PC-9 (cell line): ENCODE measurements at regions not wholly inside any gene's neighbourhood (a gene's known extent, or its start where the extent isn't known, plus 50 kb on each side); places are given as distances from the start of the nearest gene placed in this dataset.
"Not testable (repeated sequence)": the region's sequence is repeated elsewhere in the genome, so short reads cannot be mapped to it uniquely, and the experiment has no call there.

Experiments used
- BruUV-seq: library from RNA; stranded (reverse); fragments of 400-500 nt; replicated peaks from 2 replicates; lab custom pipeline; 2021; lab: Mats Ljungman, UMichigan
- CTCF ChIA-PET: fragments of 300-600 bp; sonication (Branson Sonifier 250); formaldehyde crosslinking; loops from one replicate; lab custom pipeline; 2022; ENCODE audit warnings: antibody characterized with exemption; lab: Charles Lee
- POLR2A ChIA-PET: fragments of 300-600 bp; sonication (Branson Sonifier 250); formaldehyde crosslinking; loops from one replicate; lab custom pipeline; 2022; ENCODE audit warnings: antibody characterized with exemption; ENCODE audit not compliant: unreplicated experiment; lab: Charles Lee
- DNase-seq, 2 experiments: peaks; one replicate each; pipeline versions ENCODE4 v3.0.0 to v3.0.0-alpha.2; 2015 to 2022; ENCODE audit warnings: mixed read lengths in 1 of 2
- H2AFZ ChIP-seq: fragments of 200-600 bp; sonication (generic); 2 replicates; pipeline ENCODE4 v1.8.1; 2017; ENCODE audit warnings: antibody characterized with exemption
- H3F3A ChIP-seq: fragments of 200-600 bp; sonication (generic); 2 replicates; pipeline ENCODE4 v1.8.1; 2017; ENCODE audit warnings: antibody characterized with exemption, mild to moderate bottlenecking, low read depth; ENCODE audit not compliant: insufficient read depth
- H3K27ac ChIP-seq: fragments of 200-600 bp; sonication (generic); 2 replicates; pipeline ENCODE4 v1.6.1; 2016; ENCODE audit warnings: mixed run types
- H3K27me3 ChIP-seq: fragments of 200-600 bp; sonication (generic); 2 replicates; pipeline ENCODE4 v1.6.1; 2016; ENCODE audit warnings: low read depth, mixed run types; ENCODE audit not compliant: insufficient read depth
- H3K36me3 ChIP-seq: fragments of 200-600 bp; sonication (generic); 2 replicates; pipeline ENCODE4 v1.6.1; 2016; ENCODE audit warnings: low read depth, mixed run types
- H3K4me1 ChIP-seq: fragments of 200-600 bp; sonication (generic); replicated peaks from 2 replicates; pipeline ENCODE4 v1.6.1; 2016; ENCODE audit warnings: mixed run types; ENCODE audit not compliant: insufficient read depth
- H3K4me2 ChIP-seq: fragments of 200-600 bp; sonication (generic); 2 replicates; pipeline ENCODE4 v1.6.1; 2017; ENCODE audit warnings: mixed run types
- H3K4me3 ChIP-seq: fragments of 200-600 bp; sonication (generic); 2 replicates; pipeline ENCODE4 v1.6.1; 2016; ENCODE audit warnings: mixed run types
- H3K79me2 ChIP-seq: fragments of 200-600 bp; sonication (generic); 2 replicates; pipeline ENCODE4 v1.6.1; 2017; ENCODE audit warnings: low read depth, mixed run types
- H3K9me2 ChIP-seq: fragments of 200-600 bp; sonication (generic); 2 replicates; pipeline ENCODE4 v1.8.1; 2017; ENCODE audit warnings: mild to moderate bottlenecking; ENCODE audit not compliant: insufficient read depth
- H3K9me3 ChIP-seq: fragments of 200-600 bp; sonication (generic); 2 replicates; pipeline ENCODE4 v1.8.1; 2016; ENCODE audit warnings: low read depth; ENCODE audit not compliant: insufficient read depth
- H4K20me1 ChIP-seq: fragments of 200-600 bp; sonication (generic); 2 replicates; pipeline ENCODE4 v1.8.1; 2017; ENCODE audit not compliant: insufficient read depth
- CTCF ChIP-seq: fragments of 200-600 bp; sonication (generic); conservative IDR thresholded peaks from 2 replicates; pipeline ENCODE4 v1.6.1; 2017; ENCODE audit warnings: mixed run types, antibody characterized with exemption, mild to moderate bottlenecking, moderate library complexity
- EZH2 ChIP-seq: fragments of 200-600 bp; sonication (generic); IDR thresholded peaks from 2 replicates; pipeline ENCODE4 v1.8.0; 2017; ENCODE audit warnings: antibody characterized with exemption, low read depth
- intact Hi-C: fragments of 100-400 bp; cut with micrococcal nuclease; formaldehyde crosslinking; loops from one replicate; pipeline ENCODE4 v1.10.0; 2022; ENCODE audit not compliant: unreplicated experiment

- Histone ChIP-seq H3K36me3 (no peaks in the 10 kb centered on the region), H3K4me2 (no peak overlapping the region), H3K9me2 (no peaks in the 10 kb centered on the region), H3K4me1 (no peaks in the 10 kb centered on the region), H3K27me3 (no peaks in the 10 kb centered on the region), H2AFZ (0 out of 2 replicates have a peak overlapping the region, but pooled peaks have one; percentile 8), H3K9me3 (no peaks in the 10 kb centered on the region; the same call in 1 of the 2 replicates), H3K4me3 (no peak overlapping the region), H4K20me1 (no peaks in the 10 kb centered on the region), H3F3A (no peaks in the 10 kb centered on the region), H3K79me2 (no peaks in the 10 kb centered on the region), H3K27ac (no peak overlapping the region)
- ChIA-PET CTCF (no interaction called here), POLR2A (no interaction called here)
- DNase-seq = no peak
- intact Hi-C loops = no loop called here
- no TSS peak for BruUV-seq
- TF ChIP-seq EZH2 (no peak), CTCF (no peak)
Measured at GRCh38 chr3:106305882-106306435, 437.1 kb upstream of the CBLB start.

GRCh38 chr3:106309274-106309673, 440.5 kb upstream of the CBLB start:
- no TSS peak for BruUV-seq
- H2AFZ ChIP-seq = no peak overlapping the region
- POLR2A ChIA-PET = interaction anchor here (0.7 kb wide), 1 partner anchor 675 kb away, joined by 16 read pairs; no protein-coding TSS in a partner anchor
- H3K4me2 ChIP-seq = no peak overlapping the region
- H3K9me3 ChIP-seq = no peaks in the 10 kb centered on the region; the same call in 1 of the 2 replicates
- H3K27me3 ChIP-seq = no peaks in the 10 kb centered on the region
- no peaks in the 10 kb centered on the region for H4K20me1 ChIP-seq
- intact Hi-C loops = no loop called here
- no peak overlapping the region for H3K4me3 ChIP-seq
- no peaks in the 10 kb centered on the region for H3K36me3 ChIP-seq
- no peaks in the 10 kb centered on the region for H3K9me2 ChIP-seq
- no peak overlapping the region for H3K27ac ChIP-seq
- DNase-seq = no peak
- no peaks in the 10 kb centered on the region for H3K4me1 ChIP-seq
- no peaks in the 10 kb centered on the region for H3F3A ChIP-seq
- TF ChIP-seq CTCF (no peak), EZH2 (no peak)
- CTCF ChIA-PET = no interaction called here
- no peaks in the 10 kb centered on the region for H3K79me2 ChIP-seq

GRCh38 chr3:106309798-106310197, 441.0 kb upstream of the CBLB start:
- H3K9me3 ChIP-seq, H3K79me2 ChIP-seq, H3F3A ChIP-seq, intact Hi-C loops, BruUV-seq, H3K27me3 ChIP-seq, H3K36me3 ChIP-seq, H3K9me2 ChIP-seq, H3K27ac ChIP-seq, H4K20me1 ChIP-seq, CTCF ChIA-PET, H3K4me3 ChIP-seq, H2AFZ ChIP-seq, DNase-seq, H3K4me2 ChIP-seq, H3K4me1 ChIP-seq: not testable (repeated sequence)
- POLR2A ChIA-PET = interaction anchor here (0.7 kb wide), 1 partner anchor 674 kb away, joined by 16 read pairs; no protein-coding TSS in a partner anchor
